C4-2B (cell line): ENCODE measurements at regions not wholly inside any gene's neighbourhood (a gene's known extent, or its start where the extent isn't known, plus 50 kb on each side); places are given as distances from the start of the nearest gene placed in this dataset.

Source experiments
- H3K27ac ChIP-seq: fragments of 450-650 bp; 2 replicates; pipeline ENCODE4 v1.5.1; 2017
- ZFX ChIP-seq: fragments of 450-650 bp; IDR thresholded peaks from 2 replicates; pipeline ENCODE4 v1.6.1; 2017
- TF ChIP-seq, protein P1 (sequence below): fragments of 450-650 bp; conservative IDR thresholded peaks from 2 replicates; pipeline ENCODE4 v1.5.1; 2017; ENCODE audit warnings: mild to moderate bottlenecking

DNA sequence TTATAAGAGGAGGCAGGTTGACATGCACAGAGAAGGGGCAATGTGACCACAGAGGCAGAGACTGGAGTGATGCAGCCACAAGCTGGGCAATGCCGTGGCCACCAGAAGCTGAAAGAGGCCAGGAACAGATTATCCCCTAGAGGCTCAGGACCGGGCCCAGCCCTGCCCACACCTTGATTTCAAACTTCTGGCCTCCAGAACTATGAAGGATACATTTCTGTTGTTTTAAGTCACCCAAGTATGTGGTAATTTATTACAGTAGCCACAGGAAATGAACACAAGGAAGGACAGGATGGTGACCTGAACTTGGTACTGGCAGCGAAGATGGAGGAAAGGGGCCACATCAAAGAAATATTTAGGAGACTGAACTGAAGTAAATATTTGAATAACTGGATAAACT is 66.8 kb upstream of the RIOK3 start:
- no peak overlapping the region for H3K27ac ChIP-seq
- TF ChIP-seq, protein P1, sequence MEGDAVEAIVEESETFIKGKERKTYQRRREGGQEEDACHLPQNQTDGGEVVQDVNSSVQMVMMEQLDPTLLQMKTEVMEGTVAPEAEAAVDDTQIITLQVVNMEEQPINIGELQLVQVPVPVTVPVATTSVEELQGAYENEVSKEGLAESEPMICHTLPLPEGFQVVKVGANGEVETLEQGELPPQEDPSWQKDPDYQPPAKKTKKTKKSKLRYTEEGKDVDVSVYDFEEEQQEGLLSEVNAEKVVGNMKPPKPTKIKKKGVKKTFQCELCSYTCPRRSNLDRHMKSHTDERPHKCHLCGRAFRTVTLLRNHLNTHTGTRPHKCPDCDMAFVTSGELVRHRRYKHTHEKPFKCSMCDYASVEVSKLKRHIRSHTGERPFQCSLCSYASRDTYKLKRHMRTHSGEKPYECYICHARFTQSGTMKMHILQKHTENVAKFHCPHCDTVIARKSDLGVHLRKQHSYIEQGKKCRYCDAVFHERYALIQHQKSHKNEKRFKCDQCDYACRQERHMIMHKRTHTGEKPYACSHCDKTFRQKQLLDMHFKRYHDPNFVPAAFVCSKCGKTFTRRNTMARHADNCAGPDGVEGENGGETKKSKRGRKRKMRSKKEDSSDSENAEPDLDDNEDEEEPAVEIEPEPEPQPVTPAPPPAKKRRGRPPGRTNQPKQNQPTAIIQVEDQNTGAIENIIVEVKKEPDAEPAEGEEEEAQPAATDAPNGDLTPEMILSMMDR = no peak
- TF ChIP-seq ZFX = no peak

DNA sequence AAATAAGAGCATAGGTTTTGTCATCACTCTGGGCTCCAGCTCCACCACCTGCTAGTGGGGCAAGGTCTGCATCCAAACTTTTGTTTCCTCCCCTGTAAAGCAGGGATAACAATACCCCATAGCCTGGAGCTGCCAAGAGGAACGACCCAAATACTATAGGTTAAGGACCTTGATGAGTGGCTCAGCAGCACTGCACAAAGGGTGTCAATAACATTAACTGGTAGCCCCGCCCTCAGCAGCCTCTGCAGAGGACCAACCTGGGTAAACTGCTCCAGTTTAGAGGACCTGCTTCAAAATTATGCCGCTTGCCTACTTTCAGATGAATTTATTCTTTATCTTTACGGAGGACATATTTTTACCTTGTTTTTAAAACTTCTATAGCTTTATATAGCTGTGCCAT is 65.8 kb upstream of the RIOK3 start:
- no peak for TF ChIP-seq ZFX
- TF ChIP-seq, protein P1 = no peak
- H3K27ac ChIP-seq = no peak overlapping the region

DNA sequence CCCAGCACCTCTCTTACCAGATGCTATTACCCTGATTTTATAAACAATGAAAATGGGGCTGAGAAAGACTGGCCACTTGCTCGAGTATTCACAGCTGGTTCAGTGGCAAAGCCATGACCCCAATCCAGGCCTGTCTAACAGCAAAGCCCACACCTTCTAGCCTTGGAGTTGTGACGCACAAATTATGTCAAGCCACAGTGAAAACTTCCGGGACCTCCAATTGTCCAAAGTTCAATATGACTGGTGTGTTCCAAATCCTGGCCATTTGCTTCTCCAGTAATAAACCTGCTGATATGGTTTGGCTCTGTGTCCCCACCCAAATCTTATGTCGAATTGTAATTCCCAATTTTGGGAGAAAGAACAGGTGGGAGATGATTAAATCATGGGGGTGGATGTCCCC is 64.7 kb upstream of the RIOK3 start:
- H3K27ac ChIP-seq = no peak overlapping the region
- TF ChIP-seq, protein P1 = no peak
- TF ChIP-seq ZFX = no peak

DNA sequence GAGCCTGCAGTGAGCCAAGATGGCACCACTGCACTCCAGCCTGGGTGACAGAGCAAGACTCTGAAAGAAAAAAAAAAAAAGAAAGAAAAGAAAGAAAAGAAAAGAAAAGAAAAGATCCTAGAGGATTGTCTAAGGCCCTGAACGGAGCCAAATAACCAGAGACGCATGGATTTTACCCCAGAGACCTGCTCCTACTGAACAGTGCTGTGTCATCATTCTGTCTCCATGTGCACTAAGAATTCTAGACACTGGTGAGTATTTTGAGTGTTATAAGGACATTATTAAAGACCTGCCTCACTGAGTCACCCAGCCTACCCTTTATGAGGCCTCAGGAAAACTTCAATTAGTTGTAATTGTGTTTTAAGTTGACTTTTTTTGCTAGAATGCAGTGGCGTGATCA is 61.9 kb upstream of the RIOK3 start:
- TF ChIP-seq ZFX = no peak
- TF ChIP-seq, protein P1 = no peak

DNA sequence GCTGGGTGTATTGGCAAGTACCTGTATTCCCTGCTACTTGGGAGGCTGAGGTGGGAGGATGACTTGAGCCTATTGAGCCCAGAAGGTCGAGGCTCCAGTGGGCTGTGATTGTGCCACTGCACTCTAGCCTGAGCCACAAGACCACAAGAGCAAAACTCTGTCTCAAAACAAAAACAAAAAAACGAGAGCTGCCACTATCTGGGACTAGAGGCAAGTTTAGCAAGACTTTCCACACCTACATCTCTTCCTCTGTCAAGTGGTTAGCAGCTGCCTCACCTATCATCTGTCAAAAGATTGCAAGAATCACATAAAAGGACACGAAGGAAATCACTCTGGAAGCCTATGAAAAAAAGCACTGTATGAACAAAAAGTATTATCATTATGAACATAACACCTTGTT is 55.2 kb upstream of the RIOK3 start:
- TF ChIP-seq, protein P1 = no peak
- no peak for TF ChIP-seq ZFX
- no peak overlapping the region for H3K27ac ChIP-seq

More for the DNA sequence above, 61.9 kb upstream of the RIOK3 start:
- no peak overlapping the region for H3K27ac ChIP-seq

DNA sequence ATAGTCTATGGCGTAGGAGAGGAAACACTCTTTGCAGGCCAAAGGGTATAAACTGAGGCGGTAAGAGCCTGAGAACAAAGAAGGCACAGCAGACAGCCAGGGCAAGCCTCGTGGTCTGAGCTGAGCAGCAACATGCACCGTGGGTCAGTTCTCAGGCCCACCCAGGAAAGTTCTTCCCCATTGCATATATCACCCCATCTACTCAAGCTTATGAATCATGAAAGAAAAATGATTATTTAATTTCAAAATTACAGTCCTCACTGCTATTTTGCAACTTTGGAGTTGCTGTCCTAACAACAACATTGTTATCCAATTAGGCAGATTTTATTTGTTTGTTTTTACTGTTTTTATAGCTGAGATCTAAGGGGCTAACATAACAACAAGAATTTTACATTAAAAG is 54.7 kb upstream of the RIOK3 start:
- H3K27ac ChIP-seq = no peak overlapping the region
- TF ChIP-seq, protein P1 = no peak
- TF ChIP-seq ZFX = no peak

DNA sequence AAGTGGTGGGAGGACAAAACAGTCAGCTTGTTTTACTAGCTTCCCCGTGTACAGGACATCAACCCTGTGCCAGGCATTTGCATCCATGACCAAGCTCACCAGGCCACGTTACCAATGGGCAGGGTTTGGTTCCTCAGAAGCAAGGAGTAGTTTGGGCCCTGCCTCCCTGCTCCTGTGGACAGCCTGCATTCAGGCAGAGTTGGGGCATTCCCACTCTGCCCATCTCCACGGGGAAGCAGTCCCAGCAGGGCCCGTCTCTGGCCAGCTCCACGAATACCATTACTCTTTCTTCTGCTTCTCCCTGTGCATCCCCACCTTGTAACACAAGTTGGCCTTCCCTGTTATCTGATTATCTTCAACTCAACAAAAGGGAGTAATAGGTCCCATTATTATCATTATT is 54.0 kb upstream of the RIOK3 start:
- peak overlapping the region; percentile 25 for H3K27ac ChIP-seq
- no peak for TF ChIP-seq ZFX
- TF ChIP-seq, protein P1 = no peak
